OCI-LY3 (cell line): ENCODE measurements at regions not wholly inside any gene's neighbourhood (a gene's known extent, or its start where the extent isn't known, plus 50 kb on each side); places are given as distances from the start of the nearest gene placed in this dataset.

Experiments used
- H2AFZ ChIP-seq: fragments of 200-600, 300-600 bp; shearing (Covaris generic); 2 replicates; pipeline ENCODE4 v1.6.0; 2014; ENCODE audit warnings: antibody characterized with exemption, low read depth, low read length
- H3K27ac ChIP-seq: fragments of 200-600, 300-600 bp; sonication (generic); 2 replicates; pipeline ENCODE4 v1.5.1; 2014; ENCODE audit warnings: mild to moderate bottlenecking, low read length, moderate library complexity, mixed read lengths
- H3K27me3 ChIP-seq: fragments of 200-600, 300-600 bp; sonication (generic); 2 replicates; pipeline ENCODE4 v1.6.1; 2014; ENCODE audit warnings: low read depth, low read length, mixed read lengths
- H3K36me3 ChIP-seq: fragments of 200-600, 300-600 bp; sonication (generic); replicated peaks from 2 replicates; pipeline ENCODE3; 2014; ENCODE audit warnings: low read depth, low read length, mixed read lengths
- H3K4me1 ChIP-seq: fragments of 300-600, 200-600 bp; sonication (generic); 2 replicates; pipeline ENCODE4 v1.6.1; 2014; ENCODE audit warnings: low read length, mixed read lengths
- H3K4me2 ChIP-seq: fragments of 200-600, 300-600 bp; sonication (generic); 2 replicates; pipeline ENCODE4 v1.6.1; 2014; ENCODE audit warnings: low read length, mixed read lengths
- H3K4me3 ChIP-seq: fragments of 300-600, 200-600 bp; sonication (generic); 2 replicates; pipeline ENCODE4 v1.5.1; 2014; ENCODE audit warnings: antibody characterized with exemption, mild to moderate bottlenecking, low read length, moderate library complexity
- H3K79me2 ChIP-seq: fragments of 300-600, 200-600 bp; shearing (Covaris generic); 2 replicates; pipeline ENCODE4 v1.6.1; 2014; ENCODE audit warnings: mild to moderate bottlenecking, low read length, mixed read lengths
- H3K9ac ChIP-seq: fragments of 300-600, 200-600 bp; shearing (Covaris generic); 2 replicates; pipeline ENCODE4 v1.6.0; 2014; ENCODE audit warnings: mild to moderate bottlenecking, low read length, moderate library complexity
- H3K9me3 ChIP-seq: fragments of 200-600, 300-600 bp; shearing (Covaris generic); 2 replicates; pipeline ENCODE4 v1.6.1; 2014; ENCODE audit warnings: low read length, mixed read lengths; ENCODE audit not compliant: insufficient read depth
- H4K20me1 ChIP-seq: fragments of 200-600, 300-600 bp; sonication (generic); 2 replicates; pipeline ENCODE4 v1.6.1; 2016; ENCODE audit warnings: low read length, mixed read lengths; ENCODE audit not compliant: insufficient read depth
- CTCF ChIP-seq: fragments of 200-600, 300-600 bp; sonication (generic); IDR thresholded peaks from 2 replicates; pipeline ENCODE4 v1.5.1; 2014; ENCODE audit warnings: antibody characterized with exemption, low read length, low read depth
- EZH2phosphoT487 ChIP-seq: fragments of 200-600 bp; shearing (Covaris generic); IDR thresholded peaks from 2 replicates; pipeline ENCODE4 v1.6.1; 2018; ENCODE audit warnings: antibody characterized with exemption, mixed run types, low read depth

- Histone ChIP-seq H3K4me1 (peaks cover 6% of the 10 kb centered on the region; the same call in 1 of the 2 replicates), H2AFZ (no peak overlapping the region), H3K27me3 (no peaks in the 10 kb centered on the region), H3K36me3 (no peaks in the 10 kb centered on the region), H4K20me1 (no peaks in the 10 kb centered on the region), H3K27ac (no peak overlapping the region), H3K9ac (no peak overlapping the region), H3K9me3 (no peaks in the 10 kb centered on the region), H3K4me3 (no peak overlapping the region), H3K4me2 (no peak overlapping the region), H3K79me2 (no peaks in the 10 kb centered on the region)
- TF ChIP-seq CTCF = no peak
- TF ChIP-seq EZH2phosphoT487 = no peak
Measured at GRCh38 chr4:156673483-156673882, 298.1 kb downstream of the PDGFC start.

DNA sequence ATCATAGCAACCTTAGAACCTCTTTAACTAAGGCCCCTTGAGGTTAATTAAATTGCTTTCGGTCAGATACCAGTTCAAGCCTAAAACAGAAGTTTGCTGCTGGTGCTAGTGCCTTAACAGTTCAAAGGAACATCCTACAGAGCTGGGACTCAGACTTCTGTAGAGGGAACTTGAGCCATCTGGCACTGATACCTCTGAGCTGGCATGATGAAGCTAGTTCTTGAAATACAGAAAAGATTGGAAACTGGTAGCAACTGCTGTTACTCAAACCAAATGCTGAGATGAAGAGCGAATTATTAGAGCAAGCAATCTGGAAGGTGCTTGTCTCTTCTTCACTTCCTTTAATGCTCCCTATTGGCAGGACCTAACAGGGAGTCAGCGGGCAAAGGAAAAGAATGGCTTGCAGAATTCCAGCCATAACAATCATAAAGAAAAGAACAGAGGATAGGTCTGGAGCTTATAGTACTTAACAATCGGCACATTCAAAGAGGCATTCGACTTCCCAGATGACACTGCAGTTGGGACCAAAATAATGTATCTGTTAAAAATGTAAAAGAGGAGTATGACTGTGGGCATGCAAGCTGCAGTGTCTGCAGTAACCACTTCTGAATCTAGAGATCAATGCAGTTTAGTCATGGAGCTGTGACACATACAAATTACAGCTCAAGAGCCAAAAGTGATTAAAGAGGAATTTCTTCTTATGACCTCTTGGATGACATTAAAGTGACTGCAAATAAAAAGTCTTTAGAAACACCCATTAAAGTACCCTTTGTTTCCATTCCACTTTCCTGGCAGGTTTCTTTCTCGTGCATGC lies 298.9 kb downstream of the PDGFC start:
- no peaks in the 10 kb centered on the region for H3K9me3 ChIP-seq
- no peak overlapping the region for H3K4me3 ChIP-seq
- TF ChIP-seq EZH2phosphoT487 (no peak), CTCF (no peak)
- no peak overlapping the region for H3K27ac ChIP-seq
- H3K36me3 ChIP-seq = no peaks in the 10 kb centered on the region
- H2AFZ ChIP-seq = no peak overlapping the region
- H3K79me2 ChIP-seq = no peaks in the 10 kb centered on the region
- no peaks in the 10 kb centered on the region for H4K20me1 ChIP-seq
- peaks cover 4% of the 10 kb centered on the region; the same call in 1 of the 2 replicates for H3K4me1 ChIP-seq
- no peaks in the 10 kb centered on the region for H3K27me3 ChIP-seq
- H3K9ac ChIP-seq = no peak overlapping the region
- no peak overlapping the region for H3K4me2 ChIP-seq

- TF ChIP-seq CTCF (no peak), EZH2phosphoT487 (no peak)
- Histone ChIP-seq H3K4me3 (no peak overlapping the region), H3K9me3 (no peaks in the 10 kb centered on the region), H3K4me2 (no peak overlapping the region), H4K20me1 (no peaks in the 10 kb centered on the region), H3K4me1 (peaks cover 10% of the 10 kb centered on the region), H2AFZ (no peak overlapping the region), H3K27ac (no peak overlapping the region), H3K79me2 (no peaks in the 10 kb centered on the region), H3K36me3 (no peaks in the 10 kb centered on the region), H3K9ac (no peak overlapping the region), H3K27me3 (no peaks in the 10 kb centered on the region)
Measured at GRCh38 chr4:156665780-156666366, 305.7 kb downstream of the PDGFC start.

GRCh38 chr4:156663663-156664062 lies 307.9 kb downstream of the PDGFC start:
- no peak for TF ChIP-seq EZH2phosphoT487
- no peak for TF ChIP-seq CTCF
- Histone ChIP-seq H3K9ac (no peak overlapping the region), H3K27me3 (no peaks in the 10 kb centered on the region), H3K4me2 (no peak overlapping the region), H3K4me3 (no peak overlapping the region), H2AFZ (no peak overlapping the region), H3K27ac (no peak overlapping the region), H3K79me2 (no peaks in the 10 kb centered on the region), H4K20me1 (no peaks in the 10 kb centered on the region), H3K9me3 (no peaks in the 10 kb centered on the region), H3K36me3 (no peaks in the 10 kb centered on the region), H3K4me1 (peaks cover 15% of the 10 kb centered on the region)
